C4-2B (cell line): ENCODE measurements at regions not wholly inside any gene's neighbourhood (a gene's known extent, or its start where the extent isn't known, plus 50 kb on each side); places are given as distances from the start of the nearest gene placed in this dataset.

Source experiments
- ZFX ChIP-seq: fragments of 450-650 bp; IDR thresholded peaks from 2 replicates; pipeline ENCODE4 v1.6.1; 2017
- TF ChIP-seq, protein P1 (sequence below): fragments of 450-650 bp; conservative IDR thresholded peaks from 2 replicates; pipeline ENCODE4 v1.5.1; 2017; ENCODE audit warnings: mild to moderate bottlenecking

DNA sequence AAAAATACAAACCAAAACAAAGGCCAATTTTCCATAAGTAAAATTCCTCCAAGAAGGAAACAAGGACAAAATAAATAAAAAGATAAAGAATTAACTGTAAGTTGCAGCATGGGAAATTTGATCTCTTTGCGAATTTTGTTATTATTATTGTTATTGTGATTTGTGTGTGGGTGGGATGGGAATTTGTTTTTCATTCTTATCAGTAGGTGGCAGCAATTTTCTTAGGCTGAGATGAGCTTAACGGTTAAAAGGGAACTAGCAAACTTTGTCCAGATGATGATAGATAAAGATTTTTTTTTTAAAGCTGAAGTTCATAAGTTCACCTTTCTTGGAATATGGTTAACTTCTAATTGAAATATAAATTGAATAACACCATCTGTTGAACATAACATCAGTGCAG, 83.2 kb upstream of the IL1RAPL2 start:
- TF ChIP-seq, protein P1, sequence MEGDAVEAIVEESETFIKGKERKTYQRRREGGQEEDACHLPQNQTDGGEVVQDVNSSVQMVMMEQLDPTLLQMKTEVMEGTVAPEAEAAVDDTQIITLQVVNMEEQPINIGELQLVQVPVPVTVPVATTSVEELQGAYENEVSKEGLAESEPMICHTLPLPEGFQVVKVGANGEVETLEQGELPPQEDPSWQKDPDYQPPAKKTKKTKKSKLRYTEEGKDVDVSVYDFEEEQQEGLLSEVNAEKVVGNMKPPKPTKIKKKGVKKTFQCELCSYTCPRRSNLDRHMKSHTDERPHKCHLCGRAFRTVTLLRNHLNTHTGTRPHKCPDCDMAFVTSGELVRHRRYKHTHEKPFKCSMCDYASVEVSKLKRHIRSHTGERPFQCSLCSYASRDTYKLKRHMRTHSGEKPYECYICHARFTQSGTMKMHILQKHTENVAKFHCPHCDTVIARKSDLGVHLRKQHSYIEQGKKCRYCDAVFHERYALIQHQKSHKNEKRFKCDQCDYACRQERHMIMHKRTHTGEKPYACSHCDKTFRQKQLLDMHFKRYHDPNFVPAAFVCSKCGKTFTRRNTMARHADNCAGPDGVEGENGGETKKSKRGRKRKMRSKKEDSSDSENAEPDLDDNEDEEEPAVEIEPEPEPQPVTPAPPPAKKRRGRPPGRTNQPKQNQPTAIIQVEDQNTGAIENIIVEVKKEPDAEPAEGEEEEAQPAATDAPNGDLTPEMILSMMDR = peak; percentile 32
- TF ChIP-seq ZFX = no peak
